Stimulated activated CD8-positive, alpha-beta memory T cell treated with anti-CD3 and anti-CD28 coated beads, Interleukin-7, amount 100 ng/mL, for 4 hours (primary cell): ENCODE measurements at regions not wholly inside any gene's neighbourhood (a gene's known extent, or its start where the extent isn't known, plus 50 kb on each side); places are given as distances from the start of the nearest gene placed in this dataset.
"Not testable (repeated sequence)": the region's sequence is repeated elsewhere in the genome, so short reads cannot be mapped to it uniquely, and the experiment has no call there.

Source experiments
- DNase-seq, 2 donors: peaks; one replicate each; pipeline ENCODE4 v3.0.0-alpha.2; 2020; ENCODE audit warnings: low read depth in 2 of 2

DNA sequence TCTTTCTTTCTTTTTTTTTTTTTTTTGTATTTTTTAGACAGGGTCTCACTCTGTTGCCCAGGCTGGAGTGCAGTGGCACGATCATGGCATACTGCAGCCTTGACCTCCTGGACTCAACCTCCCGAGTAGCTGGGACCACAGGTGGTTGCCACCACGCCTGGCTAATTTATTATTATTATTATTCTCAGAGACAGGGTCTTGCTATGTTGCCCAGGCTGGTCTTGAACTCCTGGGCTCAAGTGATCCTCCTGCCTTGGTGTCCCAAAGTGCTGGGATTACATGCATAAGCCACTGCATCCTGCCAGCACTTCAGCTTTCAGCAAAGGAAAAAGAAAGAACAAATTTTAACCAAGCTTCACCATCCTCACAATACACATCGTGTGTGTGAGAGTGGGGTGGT lies 97.9 kb upstream of the SERBP1 start:
- no peak for DNase-seq

GRCh38 chr1:67530071-67530470 lies 99.9 kb upstream of the SERBP1 start:
- DNase-seq: no peak

GRCh38 chr1:67532452-67533216 lies 102.4 kb upstream of the SERBP1 start:
- DNase-seq: no peak

DNA sequence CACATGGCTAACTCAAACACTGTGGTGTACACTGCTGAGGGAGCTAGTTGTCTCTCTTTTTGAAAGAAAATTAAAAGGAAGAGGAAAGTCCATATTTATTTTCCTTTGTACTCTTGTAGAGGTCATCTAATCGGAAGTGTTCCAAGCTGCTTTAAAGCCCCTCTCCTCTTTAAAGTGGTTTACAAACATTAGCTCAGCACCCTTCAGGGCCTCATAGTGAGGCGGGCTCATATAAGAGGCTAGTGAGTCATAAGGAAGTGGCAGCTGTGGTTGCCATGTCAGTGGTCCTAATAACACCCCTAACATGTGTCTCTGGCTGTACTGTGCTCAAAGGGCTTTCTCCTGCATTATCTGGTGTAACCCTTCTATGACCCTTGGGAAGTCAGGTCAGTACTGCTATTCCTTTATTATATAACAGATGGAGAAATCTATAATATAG lies 104.4 kb upstream of the SERBP1 start:
- no peak for DNase-seq

- DNase-seq: no peak
Observed at GRCh38 chr1:67535474-67535873, 105.3 kb upstream of the SERBP1 start.

DNA sequence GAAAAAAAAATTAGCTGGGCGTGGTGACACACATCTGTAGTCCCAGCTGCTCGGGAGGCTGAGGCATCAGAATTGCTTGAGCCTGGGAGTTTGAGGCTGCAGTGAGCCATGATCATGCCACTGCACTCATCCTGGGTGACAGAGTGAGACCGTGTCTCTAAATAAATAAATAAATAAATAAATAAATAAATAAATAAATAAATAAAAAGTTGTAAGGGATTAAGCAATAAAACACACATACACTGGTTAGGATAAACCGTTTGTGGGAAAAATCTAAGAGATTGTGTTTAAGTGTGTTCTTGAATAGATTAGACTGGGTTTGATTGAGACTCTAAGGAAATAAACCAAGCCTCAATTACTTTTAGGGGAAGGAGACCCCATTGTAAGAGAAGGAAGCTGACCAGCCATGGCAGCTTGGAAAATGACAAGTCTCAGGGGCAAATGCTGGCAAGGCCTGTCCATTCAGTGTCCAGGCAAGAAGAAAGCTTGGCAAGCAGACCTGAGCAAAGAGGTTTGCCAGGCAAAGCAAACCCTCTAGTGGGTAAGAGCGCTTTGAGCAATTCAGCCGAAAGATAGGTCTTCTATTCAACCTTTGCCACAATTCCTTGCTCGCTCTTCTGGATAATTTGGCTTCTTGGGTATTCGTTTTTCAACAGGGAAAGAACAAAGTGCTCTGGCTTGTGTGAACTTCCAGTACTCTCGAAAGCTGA lies 106.9 kb upstream of the SERBP1 start:
- no peak for DNase-seq

GRCh38 chr1:67537667-67538018 lies 107.4 kb upstream of the SERBP1 start:
- DNase-seq: no peak

- no peak for DNase-seq
Observed at GRCh38 chr1:67540025-67540732, 110.0 kb upstream of the SERBP1 start.

- no peak for DNase-seq
Observed at GRCh38 chr1:67540733-67541125, 110.5 kb upstream of the SERBP1 start.

- no peak for DNase-seq
Observed at GRCh38 chr1:67542747-67543146, 112.5 kb upstream of the SERBP1 start.

GRCh38 chr1:67544921-67545320 lies 114.7 kb upstream of the SERBP1 start:
- DNase-seq: no peak

DNA sequence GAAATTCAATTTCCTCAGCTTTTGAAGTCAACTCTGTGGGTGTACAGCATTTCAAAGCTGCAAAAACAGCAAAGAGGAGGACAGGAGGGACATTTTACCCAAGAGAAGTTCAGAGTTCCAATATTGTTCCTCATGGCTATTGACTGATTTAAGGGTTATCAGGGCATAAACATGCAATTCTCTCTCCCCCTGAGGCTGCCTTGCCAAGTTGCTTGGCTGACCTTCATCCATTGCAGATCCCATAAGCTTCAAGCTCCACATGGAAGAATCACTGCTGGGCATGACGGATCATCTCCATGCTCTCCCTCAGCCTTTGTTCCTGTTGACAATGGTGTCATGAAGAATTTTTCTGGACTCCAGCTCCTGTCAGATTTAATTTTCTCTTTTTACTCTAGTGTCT lies 115.2 kb upstream of the SERBP1 start:
- DNase-seq: no peak

- no peak for DNase-seq
Observed at GRCh38 chr1:67551375-67551774, 121.2 kb upstream of the SERBP1 start.

- DNase-seq: no peak
Observed at GRCh38 chr1:67552336-67552759, 122.1 kb upstream of the SERBP1 start.

GRCh38 chr1:67554204-67554603 lies 124.0 kb upstream of the SERBP1 start:
- DNase-seq: not testable (repeated sequence)

DNA sequence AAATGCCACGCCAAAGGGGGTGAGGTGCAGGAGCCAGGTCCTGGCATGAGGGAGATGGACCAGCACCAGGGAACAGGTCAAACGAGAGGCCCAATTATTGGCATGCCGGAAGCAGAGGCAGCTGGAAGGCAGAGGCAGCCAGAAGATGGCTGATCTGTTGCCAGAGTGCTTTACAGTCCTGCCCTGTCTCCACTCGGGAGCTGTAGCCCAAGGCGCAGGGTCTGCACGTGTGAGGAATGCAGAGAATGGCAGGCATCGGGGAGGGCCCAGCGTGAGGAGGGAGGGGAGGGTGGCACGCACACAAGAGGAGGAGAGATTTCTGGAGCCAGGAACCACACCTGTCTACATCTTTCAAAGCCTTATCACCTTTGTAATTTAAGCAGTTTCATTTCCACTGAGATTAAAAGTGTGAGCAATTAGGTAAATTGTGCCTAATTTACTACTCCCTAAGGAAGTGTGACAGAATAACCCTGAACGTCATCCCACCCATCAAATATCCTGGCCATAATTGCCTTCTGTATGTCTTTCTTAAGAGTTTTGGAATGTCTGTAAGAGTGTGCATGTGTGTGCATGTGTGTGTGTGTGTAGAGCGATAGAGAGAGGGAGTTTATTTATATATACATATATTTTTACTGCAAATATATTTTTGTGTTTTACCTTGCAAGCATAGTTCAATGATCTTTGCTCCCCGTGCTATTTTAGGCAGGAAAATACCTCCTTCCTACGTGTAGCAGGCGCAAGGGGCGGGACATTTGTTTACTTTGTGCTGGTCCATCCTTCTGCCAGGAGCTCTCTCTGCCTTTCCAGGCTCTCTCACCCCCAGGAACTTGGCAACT lies 125.5 kb upstream of the SERBP1 start:
- DNase-seq: no peak

GRCh38 chr1:67556297-67556900 lies 126.2 kb upstream of the SERBP1 start:
- DNase-seq: no peak

GRCh38 chr1:67557696-67558448 lies 127.1 kb upstream of the GADD45A start:
- no peak for DNase-seq

- DNase-seq: no peak
Observed at GRCh38 chr1:67558449-67559193, 126.4 kb upstream of the GADD45A start.

GRCh38 chr1:67559222-67559700 lies 125.7 kb upstream of the GADD45A start:
- no peak for DNase-seq
